ENCODE measurements at regions not wholly inside any gene's neighbourhood (a gene's known extent, or its start where the extent isn't known, plus 50 kb on each side); places are given as distances from the start of the nearest gene placed in this dataset.

DNA sequence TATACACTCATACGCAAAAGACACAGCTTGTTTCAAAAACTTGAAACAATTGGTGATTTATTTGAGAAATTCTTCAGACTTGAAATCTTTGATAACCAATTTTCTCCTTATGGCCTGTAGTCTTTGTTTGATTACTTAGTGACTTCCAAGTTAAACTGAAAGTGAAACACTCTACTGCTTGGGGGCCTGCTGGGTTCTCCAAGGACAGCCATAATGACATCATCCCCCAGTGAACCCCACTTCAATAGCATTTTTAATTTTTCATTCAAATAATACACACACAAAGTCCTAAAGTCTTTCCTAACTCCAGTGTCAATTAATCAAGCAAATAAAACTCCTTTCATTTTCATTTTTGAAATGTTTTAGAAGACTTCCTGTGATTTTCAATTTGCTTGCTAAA, 59.2 kb downstream of the KRTAP19-8 start:
- H3K4ac ChIP-seq (replicated peaks; ENCODE audit: insufficient read length, low read depth, low read length) = no peak overlapping the region
- ChIA-PET CTCF (ENCODE audit: partially characterized antibody) (interaction anchor here (1.3 kb wide), 1 partner anchor 148 kb away, joined by 4 read pairs; no protein-coding TSS in a partner anchor), POLR2A (ENCODE audit: partially characterized antibody) (no interaction called here)
- H3K9ac ChIP-seq (replicated peaks in 1 of 4; ENCODE audit: extremely low read depth in 1 of 4, low read depth in 3 of 4, low read length in 3 of 4) = no peak overlapping the region
- FAIRE-seq (no peak), DNase-seq (ENCODE audit: low read depth in 1 of 2, low spot score in 2 of 2) (no peak)
- 90% methylated on average over 1 of the region's 1 CpG; no CpG with 5 or more reads in 1 of the 2 experiments for WGBS, 2 experiments (ENCODE audit: extremely low coverage in 1 of 2, insufficient coverage in 1 of 2, insufficient read length in 1 of 2, insufficient replicate concordance in 2 of 2, low coverage in 1 of 2, low lambda C conversion rate in 2 of 2, missing lambda C conversion rate in 1 of 2)
- H3K27me3 ChIP-seq (replicated peaks in 1 of 4; ENCODE audit: control insufficient read depth in 3 of 4, extremely low read depth in 1 of 4, insufficient read depth in 3 of 4, low read length in 3 of 4) = no peaks in the 10 kb centered on the region
- no peak overlapping the region for H4K8ac ChIP-seq (ENCODE audit: extremely low read depth, insufficient read depth, low read length)
- no peak overlapping the region for H2BK120ac ChIP-seq (replicated peaks; ENCODE audit: low read depth, low read length)
- H3K27ac ChIP-seq (ENCODE audit: low read depth, low read length) = no peak overlapping the region
- no peaks in the 10 kb centered on the region for H3K79me2 ChIP-seq (ENCODE audit: control insufficient read depth in 1 of 2, insufficient read depth in 2 of 2, low read length in 2 of 2)
- TF ChIP-seq SP1 (IDR thresholded peaks at IDR 0.05; ENCODE audit: low read depth, low read length) (no peak), KDM1A (IDR thresholded peaks at IDR 0.05; ENCODE audit: borderline replicate concordance, low read length) (no peak), CEBPB (IDR thresholded peaks at IDR 0.05; ENCODE audit: low read depth, low read length) (no peak), EZH2 (IDR thresholded peaks at IDR 0.05; ENCODE audit: low read depth, low read length, severe bottlenecking) (no peak), GTF2F1 (IDR thresholded peaks at IDR 0.05; ENCODE audit: borderline replicate concordance, low read depth, low read length) (no peak), HDAC6 (IDR thresholded peaks at IDR 0.05; ENCODE audit: low read depth, low read length) (no peak), CREB1 (IDR thresholded peaks at IDR 0.05) (no peak), TAF1 (IDR thresholded peaks at IDR 0.05; ENCODE audit: low read depth, low read length) (no peak)
- H4K5ac ChIP-seq (ENCODE audit: insufficient read length, low read depth, low read length) = no peak overlapping the region
- H2AK5ac ChIP-seq (ENCODE audit: low read depth, low read length) = no peak overlapping the region
- H2AFZ ChIP-seq (ENCODE audit: low read length) = no peak overlapping the region
- no peaks in the 10 kb centered on the region for H3K79me1 ChIP-seq (ENCODE audit: low read depth, low read length)
- H3K14ac ChIP-seq (ENCODE audit: insufficient read length) = no peak overlapping the region
- H4K20me1 ChIP-seq (replicated peaks in 1 of 2; ENCODE audit: control insufficient read depth in 1 of 2, insufficient read depth in 2 of 2, low read length in 2 of 2) = no peaks in the 10 kb centered on the region
- no peak overlapping the region for H3K4me3 ChIP-seq (ENCODE audit: extremely low read depth in 1 of 4, insufficient read depth in 2 of 4, low read depth in 3 of 4, low read length in 4 of 4)
- no peaks in the 10 kb centered on the region for H3K36me3 ChIP-seq (ENCODE audit: control insufficient read depth in 2 of 4, insufficient read depth in 4 of 4, low read length in 3 of 4)
- H3K4me1 ChIP-seq (replicated peaks in 1 of 4; ENCODE audit: control insufficient read depth in 3 of 4, insufficient read depth in 4 of 4, low read length in 3 of 4) = no peaks in the 10 kb centered on the region
- no peaks in the 10 kb centered on the region for H3K9me3 ChIP-seq (ENCODE audit: insufficient read depth in 2 of 2, low read depth in 1 of 2, low read length in 1 of 2)
- H4K91ac ChIP-seq (replicated peaks; ENCODE audit: insufficient read length, low read length) = no peak overlapping the region
- no peak overlapping the region for H2BK20ac ChIP-seq (ENCODE audit: low read length)
- H3K18ac ChIP-seq (ENCODE audit: extremely low read depth, low read length) = no peak overlapping the region
- H3K23ac ChIP-seq (ENCODE audit: insufficient read length) = no peak overlapping the region
- no peaks in the 10 kb centered on the region for H3K23me2 ChIP-seq (ENCODE audit: low read depth, low read length)
- H3K56ac ChIP-seq (replicated peaks; ENCODE audit: insufficient read length, low read depth, low read length) = no peak overlapping the region
- H2BK15ac ChIP-seq (ENCODE audit: low read length) = no peak overlapping the region
- H3K4me2 ChIP-seq (ENCODE audit: insufficient read depth in 1 of 2, low read depth in 2 of 2, low read length in 2 of 2) = no peak overlapping the region
- H2BK5ac ChIP-seq (ENCODE audit: low read depth, low read length) = no peak overlapping the region
- H2BK12ac ChIP-seq (ENCODE audit: low read depth, low read length) = no peak overlapping the region
